ENCODE measurements at regions not wholly inside any gene's neighbourhood (a gene's known extent, or its start where the extent isn't known, plus 50 kb on each side); places are given as distances from the start of the nearest gene placed in this dataset.
"Not testable (repeated sequence)": the region's sequence is repeated elsewhere in the genome, so short reads cannot be mapped to it uniquely, and the experiment has no call there.

DNA sequence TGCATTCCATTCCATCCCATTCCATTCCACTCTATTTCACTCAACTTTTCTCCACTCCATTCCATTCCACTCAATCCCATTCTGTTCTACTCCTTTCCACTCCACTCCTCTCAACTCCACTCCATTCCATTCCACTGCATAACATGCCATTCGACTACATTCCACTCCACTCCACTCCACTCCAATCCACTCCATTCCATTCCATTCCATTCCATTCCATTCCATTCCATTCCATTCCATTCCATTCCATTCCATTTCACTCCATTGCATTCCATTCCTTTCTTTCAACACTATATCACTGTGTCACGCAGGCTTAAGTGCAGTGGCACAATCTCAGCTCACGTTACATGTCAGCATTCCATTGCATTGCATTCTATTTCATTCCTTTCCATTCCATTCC lies 1430.4 kb downstream of the TSPY10 start:
- TF ChIP-seq BACH2 (CRISPR knock-in tag; IDR thresholded peaks at IDR 0.05; ENCODE audit: borderline replicate concordance); RARB (CRISPR knock-in tag; IDR thresholded peaks at IDR 0.05); CSDC2 (CRISPR knock-in tag; IDR thresholded peaks at IDR 0.05): not testable (repeated sequence)

Measured in SK-N-SH treated with all-trans-retinoic acid at 6 μM for 48 hours (cell line).